OCI-M2 (cell line): ENCODE measurements at regions not wholly inside any gene's neighbourhood (a gene's known extent, or its start where the extent isn't known, plus 50 kb on each side); places are given as distances from the start of the nearest gene placed in this dataset.
"Not testable (repeated sequence)": the region's sequence is repeated elsewhere in the genome, so short reads cannot be mapped to it uniquely, and the experiment has no call there.

Source experiments
- DNase-seq: peaks from one replicate; lab custom pipeline; 2025; ENCODE audit not compliant: unreplicated experiment; lab: John Stamatoyannopoulos, UW

DNA sequence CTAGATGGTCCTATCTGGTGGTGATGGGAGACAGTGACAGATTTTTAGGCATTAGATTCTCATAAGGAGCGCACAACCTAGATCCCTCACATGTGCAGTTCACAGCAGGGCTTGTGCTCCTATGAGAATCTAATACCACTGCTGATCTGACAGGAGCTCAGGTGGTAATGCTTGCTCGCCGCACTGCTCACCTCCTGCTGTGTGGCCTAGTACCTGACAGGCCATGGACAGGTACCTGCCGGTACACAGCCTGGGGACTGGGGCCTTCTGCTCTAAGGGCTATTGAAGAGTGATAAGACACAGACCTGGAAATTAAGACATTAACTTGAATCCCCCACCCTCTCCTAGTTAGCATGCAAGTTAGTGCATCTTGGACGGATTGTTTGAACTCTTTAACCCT is 64.4 kb downstream of the KLRB1 start:
- DNase-seq, result not testable (repeated sequence)

DNA sequence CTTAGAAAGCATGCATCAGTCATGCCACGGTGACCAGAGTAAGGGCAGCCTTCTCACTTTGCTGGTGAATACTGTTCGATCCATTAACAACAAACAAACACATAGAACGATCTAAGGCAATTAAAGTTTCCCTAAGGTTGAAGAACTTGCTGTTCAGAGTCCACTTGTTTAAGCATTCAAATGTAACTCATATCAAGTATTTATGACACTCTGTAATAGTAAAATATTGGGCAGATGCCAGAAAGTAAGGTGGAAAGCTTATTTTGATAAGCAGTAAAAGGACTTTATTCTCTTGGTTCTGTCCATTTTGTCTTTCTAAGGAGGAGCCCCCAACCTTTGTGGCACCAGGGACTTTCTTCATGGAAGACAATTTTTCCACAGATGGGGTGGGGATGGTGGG is 64.9 kb downstream of the KLRB1 start:
- not testable (repeated sequence) for DNase-seq

DNA sequence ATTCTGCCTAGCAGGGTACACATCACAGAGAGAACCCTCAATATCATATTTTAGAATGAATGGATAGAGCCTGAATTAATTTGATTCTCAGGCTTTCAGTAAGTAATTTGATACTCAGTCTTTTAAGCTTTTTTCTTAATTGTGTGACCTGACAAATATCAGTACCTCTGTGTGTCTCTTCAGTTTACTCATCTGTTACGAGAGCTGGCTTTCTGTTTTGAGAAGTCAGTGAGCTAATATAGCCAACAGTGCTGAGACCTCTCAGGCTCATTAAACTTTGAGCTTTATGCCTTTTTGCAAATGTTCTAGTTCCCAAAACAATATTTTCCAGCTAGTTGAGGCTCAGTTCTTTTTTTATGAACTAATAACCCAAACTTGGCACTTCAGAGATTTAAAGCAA is 91.8 kb downstream of the KLRB1 start:
- DNase-seq, result not testable (repeated sequence)

DNA sequence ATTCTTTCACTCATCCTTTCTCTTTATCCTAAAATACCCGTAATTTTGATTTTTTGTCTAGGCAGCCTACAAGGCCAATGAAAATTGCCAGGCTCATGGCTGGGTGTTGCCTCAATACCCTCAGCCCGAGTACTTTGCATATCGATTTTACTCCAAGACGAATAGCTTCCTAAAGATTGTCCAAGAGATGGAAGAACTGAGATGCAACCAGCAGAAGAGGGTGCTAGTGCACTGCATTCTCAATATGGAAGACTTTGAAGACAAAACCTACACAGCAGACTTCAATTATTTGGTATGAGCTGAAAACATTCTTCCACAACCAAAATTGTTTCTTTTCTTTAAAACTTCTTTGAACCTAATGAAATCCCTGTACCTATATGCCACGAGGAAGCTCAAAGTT is 95.0 kb downstream of the KLRB1 start:
- DNase-seq, result not testable (repeated sequence)

DNA sequence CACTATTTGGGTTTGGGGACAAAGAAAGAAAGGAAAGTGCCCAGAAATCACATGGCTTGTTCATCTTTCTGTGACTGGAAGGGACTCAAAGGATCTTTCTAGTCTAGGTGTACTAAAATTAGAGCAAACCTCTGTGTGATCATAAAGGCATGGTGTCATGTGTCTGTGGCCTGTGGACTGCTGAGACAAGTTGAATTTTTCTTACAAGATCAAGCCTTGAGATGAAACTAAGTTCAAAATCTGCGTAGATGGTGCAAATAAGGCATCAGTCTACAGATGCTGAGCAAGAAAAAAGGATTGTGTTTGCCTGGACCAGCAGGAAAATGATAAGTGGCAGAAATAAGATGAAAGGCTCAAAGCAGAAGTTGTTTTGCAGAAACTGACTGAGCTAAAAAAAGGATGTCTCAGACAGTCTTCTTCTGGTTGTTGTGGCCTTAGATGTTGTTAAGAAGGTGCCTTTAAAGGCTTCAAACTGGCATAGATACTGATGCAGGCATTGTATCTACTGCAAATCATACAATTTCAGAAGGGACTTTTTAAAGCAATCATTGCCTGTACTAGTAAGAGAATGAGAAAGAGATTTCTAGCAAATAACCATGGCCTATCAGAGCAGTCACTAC is 97.2 kb downstream of the KLRB1 start:
- DNase-seq, result not testable (repeated sequence)

DNA sequence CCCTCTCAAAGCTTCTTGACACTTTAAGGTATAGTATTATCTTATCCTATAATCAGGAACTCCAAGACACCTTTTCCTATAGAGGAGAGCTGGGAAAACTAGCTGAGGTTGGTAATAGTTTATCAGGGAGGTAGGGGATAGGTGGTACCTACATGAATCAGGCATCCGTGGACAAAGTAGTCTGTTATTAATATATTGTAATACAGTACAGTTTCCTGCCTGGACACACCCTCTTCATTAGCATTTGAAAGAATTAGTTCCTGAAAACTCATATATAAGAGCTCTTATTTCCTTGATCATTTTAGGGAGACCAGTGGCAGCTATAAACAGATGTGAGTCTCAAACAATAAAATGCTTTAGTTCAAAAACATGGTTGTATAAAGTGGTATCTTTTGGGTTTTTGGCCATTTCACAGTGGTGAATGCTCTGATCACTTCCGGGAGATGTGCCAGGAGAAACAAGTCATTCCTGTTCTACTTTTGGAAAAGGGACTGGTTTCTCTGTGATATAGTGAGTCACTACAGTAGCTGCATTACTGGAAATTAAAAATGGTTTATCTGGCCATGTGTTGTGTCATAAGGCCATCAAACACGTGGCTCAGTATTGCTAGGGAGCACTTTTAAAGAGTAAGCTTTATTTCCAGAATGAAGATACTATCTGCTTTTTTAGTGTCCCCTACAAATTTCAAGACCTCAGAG is 98.1 kb downstream of the KLRB1 start:
- no peak for DNase-seq

DNA sequence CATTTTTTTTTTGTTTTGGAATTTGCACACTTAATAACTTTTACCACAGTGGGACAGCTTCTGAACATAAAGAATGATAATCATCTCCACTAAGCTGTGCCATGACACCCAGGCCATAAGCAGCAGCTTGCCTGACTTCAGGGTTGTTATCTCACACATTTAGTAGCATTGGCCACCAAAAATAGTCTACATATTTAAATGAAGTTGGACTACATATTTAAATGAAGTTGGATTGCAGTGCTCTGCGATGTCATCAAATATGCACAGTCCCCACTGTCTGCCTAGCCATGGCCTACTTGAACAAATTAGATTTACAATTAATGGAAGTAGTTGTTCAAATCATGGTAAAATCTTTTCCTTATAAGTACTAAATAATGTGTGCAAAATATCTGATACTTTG is 101.0 kb downstream of the KLRB1 start:
- DNase-seq, result no peak

DNA sequence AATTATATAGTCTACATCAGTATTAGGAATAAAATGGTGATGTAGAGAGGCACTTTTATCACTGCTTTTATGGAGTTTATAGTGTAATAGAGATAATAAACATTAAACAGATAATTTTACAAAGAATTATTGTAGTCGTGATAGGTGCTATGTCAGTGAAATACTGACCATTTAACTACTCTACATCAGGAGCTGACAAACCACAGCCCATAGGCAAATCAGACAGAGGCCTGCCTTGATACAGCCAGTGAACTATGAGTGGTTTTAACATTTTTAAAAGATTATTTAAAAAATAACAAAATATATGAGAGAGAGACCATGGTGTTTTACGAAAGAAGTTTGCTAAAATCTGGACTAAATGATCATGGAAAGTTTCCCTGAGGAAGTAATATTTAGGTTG is 104.3 kb downstream of the KLRB1 start:
- DNase-seq, result not testable (repeated sequence)

DNA sequence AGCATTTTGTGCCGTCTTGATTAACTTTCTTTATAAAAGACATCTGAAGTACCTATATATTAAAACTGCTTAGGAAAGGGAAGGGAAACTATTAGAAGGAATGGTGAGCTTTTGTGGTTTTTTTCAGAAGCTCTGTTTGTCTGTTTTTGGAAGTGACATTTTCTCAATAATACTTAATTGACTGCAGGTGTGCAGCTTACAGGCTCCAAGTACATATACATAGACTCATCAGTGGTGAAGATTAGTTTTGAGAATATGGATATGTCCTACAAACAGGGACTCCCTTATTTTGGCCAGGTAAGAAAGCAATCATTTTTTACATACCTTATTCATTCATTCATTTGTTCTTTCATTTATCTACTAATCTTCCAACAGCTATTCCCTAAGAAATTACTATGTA is 104.9 kb downstream of the KLRB1 start:
- not testable (repeated sequence) for DNase-seq

DNA sequence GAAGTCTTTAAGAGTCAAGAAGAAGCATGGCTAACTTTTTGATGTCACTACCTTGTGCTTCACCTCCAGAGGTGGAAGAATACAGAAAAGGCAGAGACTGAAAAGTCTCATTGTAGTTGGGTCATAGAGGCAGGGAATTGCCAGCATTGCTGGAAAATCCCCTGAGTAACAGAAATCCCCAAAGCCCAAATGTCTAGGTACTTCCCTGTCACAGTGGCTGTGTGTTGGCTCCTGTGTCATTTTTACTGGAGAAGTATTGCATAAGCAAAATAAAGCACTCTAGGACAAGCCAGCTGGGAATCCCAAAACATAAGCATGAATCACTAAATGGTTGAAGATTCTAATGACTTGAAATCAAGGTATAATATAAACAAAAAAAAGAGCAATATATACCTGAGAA is 114.4 kb downstream of the KLRB1 start:
- DNase-seq, result not testable (repeated sequence)

DNA sequence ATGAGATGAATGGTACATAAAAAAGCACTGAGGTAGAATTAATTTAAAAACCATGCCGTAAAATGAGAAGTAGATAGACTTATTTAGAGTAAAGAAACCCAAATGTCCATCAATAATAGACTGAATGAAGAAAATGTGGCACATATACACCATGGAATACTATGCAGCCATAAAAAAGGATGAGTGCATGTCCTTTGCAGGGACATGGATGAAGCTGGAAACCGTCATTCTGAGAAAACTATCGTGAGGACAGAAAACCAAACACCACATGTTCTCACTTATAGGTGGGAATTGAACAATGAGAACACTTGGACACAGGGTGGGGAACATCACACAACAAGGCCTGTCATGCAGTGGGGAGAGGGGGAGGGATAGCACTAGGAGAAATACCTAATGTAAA is 126.4 kb downstream of the KLRB1 start:
- not testable (repeated sequence) for DNase-seq

DNA sequence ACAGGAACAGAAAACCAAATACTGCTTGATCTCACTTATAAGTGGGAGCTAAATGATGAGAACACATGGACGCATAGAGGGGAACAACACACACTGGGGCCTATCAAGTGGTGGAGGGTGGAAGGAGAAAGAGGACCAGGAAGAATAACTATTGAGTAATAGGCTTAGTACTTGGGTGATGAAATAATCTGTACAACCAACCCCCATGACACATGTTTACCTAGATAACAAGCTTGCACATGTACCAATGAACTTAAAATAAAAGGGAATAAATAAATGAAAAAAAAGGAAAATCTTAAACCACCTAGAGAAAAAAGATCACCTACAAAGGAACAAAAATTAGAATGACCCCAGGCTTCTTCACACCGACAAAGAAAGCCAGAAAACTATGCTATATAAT is 133.5 kb downstream of the KLRB1 start:
- not testable (repeated sequence) for DNase-seq

DNA sequence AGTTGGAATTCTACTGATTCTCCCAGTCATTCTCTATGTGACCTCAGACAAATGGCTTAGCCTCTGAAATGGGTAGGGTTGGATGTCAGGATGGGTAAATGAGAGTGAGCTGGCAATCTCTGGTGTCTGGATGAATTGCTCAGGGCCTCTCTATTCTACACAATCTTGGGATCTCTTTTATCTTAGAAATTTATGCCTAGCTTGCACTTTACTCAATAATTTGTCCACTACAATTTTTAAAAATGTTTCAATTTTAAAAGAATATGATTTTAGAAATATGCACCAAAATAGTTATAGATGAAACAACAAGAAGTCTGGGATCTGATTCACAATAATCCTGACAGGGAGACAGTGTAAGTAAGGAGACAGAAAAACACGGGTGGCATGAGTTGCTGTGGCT is 134.1 kb downstream of the KLRB1 start:
- DNase-seq, result not testable (repeated sequence)

DNA sequence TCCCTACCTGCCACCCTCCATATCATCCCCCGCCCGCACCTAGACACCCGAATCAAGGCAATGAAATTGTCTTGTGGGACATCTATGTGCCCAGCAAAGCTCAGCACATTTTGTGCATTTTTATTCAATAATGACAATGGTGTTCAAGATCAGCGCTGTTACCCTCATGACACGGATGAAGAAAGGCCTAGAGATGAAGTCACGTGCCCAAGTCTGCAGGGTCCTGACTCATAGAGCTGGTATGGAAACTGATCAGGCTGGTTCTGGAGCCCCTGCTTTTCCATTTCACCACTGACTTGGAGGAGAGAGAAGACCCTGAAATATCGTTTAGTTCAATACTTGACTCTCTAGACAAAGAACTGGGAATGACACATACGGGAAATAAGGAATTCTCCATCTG is 136.2 kb downstream of the KLRB1 start:
- not testable (repeated sequence) for DNase-seq

DNA sequence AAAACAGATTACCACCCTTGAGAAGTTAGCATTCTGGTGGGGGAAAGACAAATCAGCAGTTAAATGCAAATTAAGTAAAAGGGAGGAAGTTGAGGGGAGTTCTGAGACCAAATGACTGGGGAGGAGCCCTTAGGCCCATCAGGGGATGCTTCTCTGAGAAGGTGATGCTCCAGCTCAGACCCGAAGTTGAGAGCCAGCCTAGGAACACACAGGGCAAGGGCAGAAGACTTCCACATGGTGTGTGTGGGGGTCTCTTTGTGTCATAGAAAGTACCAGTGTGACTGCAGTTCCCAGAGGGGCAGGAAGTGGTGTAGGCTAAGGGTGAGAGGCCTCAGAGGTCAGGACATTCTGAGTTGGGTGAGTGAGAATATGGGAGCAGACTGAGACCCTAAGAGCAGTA is 137.3 kb downstream of the KLRB1 start:
- not testable (repeated sequence) for DNase-seq

DNA sequence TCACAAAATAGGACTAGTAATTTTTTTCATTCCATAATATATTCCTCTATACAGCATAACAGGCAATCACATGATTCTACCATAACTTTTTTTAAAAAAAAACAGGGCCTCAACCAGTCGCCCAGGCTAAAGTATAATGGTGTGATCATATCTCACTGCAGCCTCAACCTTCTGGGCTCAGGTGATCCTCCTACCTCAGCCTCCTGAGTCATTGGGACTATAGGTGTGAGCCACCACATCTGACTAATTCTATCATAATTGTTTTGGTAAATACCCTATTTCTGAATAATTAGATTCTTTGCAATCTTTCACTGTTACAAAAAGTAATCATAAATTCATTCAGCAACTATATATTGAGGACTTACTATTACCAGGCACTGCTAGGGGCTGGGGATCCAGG is 137.8 kb downstream of the KLRB1 start:
- DNase-seq, result not testable (repeated sequence)

DNA sequence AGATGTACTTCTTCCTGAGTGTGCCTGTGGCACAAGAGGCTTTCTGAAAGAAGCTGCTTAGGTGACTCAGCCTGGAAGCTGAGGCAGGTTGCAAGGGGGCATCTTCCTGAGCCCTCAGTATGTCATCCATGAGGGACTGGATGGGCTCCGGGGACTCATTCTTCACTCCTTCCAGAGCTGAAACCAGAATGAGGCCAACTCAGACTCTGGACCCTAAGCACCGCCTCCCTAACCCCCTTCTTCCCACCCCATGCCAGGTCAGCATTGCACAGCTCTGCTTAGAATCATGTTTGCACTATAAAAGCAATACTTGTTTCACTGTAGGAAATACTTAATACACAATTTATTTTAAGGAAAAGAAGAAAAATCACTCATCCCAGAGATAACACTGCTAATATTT is 138.3 kb downstream of the KLRB1 start:
- DNase-seq, result not testable (repeated sequence)

DNA sequence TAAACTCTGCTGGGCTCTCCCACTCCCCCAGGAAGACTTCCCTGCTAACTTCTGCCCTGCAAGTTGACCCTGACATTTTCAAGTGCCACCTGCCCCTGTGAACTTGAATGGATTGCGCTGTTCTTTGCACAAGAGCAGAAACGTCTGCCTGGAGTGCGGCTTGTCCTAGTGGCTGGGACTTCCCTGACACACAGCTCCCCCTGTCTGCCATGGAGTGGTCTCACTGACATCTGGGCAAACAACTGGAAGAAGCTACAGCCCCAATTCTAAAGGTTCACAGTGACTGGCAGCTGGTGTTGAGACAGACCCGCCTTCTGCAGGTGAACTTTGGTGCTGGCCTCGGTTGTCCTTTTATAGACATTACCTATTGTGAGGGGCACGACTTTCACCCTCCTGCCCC is 138.7 kb downstream of the KLRB1 start:
- not testable (repeated sequence) for DNase-seq

DNA sequence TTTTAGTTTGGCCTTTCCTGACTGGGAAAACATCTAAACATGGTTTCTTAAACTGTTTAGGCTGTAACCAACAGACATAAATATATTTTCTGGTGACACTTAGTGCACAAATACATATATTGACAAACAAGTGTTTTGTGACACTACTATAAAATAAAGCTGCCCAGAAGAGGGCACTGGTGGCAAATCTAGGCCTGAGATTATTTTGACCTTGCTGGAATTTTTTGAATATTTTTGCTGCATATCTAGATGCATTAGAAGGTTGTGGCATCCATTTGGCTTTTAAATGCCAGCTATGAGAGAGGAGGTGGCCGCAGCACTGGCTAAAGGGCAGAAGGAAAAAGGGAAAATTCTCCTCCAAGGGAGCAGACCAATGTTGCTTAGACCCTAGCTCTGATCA is 139.6 kb downstream of the KLRB1 start:
- DNase-seq, result not testable (repeated sequence)

DNA sequence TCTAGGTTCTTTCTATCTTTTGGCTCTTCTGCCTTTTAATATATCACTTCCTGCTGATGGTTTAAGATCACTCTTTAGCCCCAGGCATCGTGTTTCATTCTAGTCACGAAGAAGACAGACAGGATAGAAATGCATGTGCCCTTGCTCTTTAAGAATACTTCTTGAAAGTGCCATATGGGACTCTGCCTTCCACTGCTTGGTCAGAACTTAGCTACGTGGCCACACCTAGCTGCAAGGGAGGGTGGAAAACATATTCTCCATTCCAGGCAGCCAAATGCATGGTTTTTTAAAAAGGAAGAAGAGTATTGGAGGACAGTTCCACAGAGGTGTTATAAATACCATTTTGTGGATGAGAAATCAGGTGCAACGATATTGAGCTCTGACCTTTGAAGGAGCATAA is 143.3 kb downstream of the KLRB1 start:
- DNase-seq, result no peak

DNA sequence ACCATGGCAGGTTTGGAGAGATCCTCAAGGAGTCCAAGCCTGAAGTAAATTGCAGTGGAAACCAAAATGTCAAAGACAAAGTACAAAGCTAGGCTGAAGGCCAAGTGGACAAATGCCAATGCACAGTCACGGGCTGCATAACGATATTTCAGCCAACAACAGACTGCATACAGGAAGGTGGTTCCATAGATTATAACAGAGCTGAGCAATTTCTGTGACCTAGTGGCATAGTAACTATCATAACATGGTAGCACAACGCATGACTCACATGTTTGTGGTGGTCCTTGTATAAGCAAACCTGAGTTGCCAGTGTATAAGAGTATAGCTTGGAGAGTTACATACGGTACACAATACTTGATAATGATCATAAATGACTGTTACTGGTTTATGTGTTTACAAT is 152.2 kb downstream of the KLRB1 start:
- not testable (repeated sequence) for DNase-seq

DNA sequence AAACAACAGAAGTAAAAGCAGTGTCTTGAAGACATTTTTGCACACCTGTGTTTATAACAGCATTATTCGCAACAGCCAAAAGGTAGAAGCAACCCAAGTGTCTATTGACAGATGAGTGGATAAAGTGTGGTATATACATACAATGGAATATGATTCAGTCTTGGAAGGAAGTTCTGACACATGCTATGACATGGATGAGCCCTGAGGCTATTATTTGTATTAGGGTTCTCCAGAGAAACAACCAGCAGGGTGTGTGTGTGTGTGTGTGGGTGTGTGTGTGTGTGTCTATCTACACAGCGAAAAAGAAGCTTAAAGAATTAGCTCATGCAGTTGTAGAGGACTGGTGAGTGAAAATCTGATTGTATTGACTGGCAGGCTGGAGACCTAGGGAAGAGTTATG is 153.7 kb downstream of the KLRB1 start:
- not testable (repeated sequence) for DNase-seq

DNA sequence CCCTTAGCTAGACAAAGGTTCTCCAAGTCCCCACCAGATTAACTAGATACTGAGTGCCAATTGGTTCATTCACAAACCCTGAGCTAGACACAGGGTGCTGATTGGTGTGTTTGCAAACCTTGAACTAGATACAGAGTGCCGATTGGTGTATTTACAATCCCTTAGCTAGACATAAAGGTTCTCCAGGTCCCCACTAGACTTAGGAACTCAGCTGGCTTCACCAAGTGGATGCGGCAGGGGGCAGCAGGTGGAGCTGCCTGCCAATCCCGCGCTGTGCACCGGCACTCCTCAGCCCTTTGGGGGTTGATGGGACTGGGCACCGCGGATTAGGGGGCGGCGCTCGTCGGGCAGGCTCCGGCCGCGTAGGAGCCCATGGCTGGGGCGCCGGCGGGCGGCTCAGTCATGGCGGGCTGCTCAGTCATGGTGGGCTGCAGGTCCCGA is 157.6 kb downstream of the KLRB1 start:
- DNase-seq, result not testable (repeated sequence)
